WI38 (cell line): ENCODE measurements at regions not wholly inside any gene's neighbourhood (a gene's known extent, or its start where the extent isn't known, plus 50 kb on each side); places are given as distances from the start of the nearest gene placed in this dataset.

ENCODE experiments used
- H3K4me3 ChIP-seq: 2 replicates; pipeline ENCODE4 v1.5.1; 2011; ENCODE audit warnings: low read depth, mild to moderate bottlenecking, control low read depth, low read length
- TF ChIP-seq, protein P1 (sequence below): IDR thresholded peaks from 2 replicates; pipeline ENCODE4 v1.5.1; 2012; ENCODE audit warnings: low read depth, mild to moderate bottlenecking, control low read depth, low read length

GRCh38 chr11:13883042-13883441 lies 79.5 kb upstream of the SPON1 start:
- H3K4me3 ChIP-seq, result no peak overlapping the region
- TF ChIP-seq, protein P1, sequence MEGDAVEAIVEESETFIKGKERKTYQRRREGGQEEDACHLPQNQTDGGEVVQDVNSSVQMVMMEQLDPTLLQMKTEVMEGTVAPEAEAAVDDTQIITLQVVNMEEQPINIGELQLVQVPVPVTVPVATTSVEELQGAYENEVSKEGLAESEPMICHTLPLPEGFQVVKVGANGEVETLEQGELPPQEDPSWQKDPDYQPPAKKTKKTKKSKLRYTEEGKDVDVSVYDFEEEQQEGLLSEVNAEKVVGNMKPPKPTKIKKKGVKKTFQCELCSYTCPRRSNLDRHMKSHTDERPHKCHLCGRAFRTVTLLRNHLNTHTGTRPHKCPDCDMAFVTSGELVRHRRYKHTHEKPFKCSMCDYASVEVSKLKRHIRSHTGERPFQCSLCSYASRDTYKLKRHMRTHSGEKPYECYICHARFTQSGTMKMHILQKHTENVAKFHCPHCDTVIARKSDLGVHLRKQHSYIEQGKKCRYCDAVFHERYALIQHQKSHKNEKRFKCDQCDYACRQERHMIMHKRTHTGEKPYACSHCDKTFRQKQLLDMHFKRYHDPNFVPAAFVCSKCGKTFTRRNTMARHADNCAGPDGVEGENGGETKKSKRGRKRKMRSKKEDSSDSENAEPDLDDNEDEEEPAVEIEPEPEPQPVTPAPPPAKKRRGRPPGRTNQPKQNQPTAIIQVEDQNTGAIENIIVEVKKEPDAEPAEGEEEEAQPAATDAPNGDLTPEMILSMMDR, result no peak

- no peak overlapping the region for H3K4me3 ChIP-seq
Observed at GRCh38 chr11:13883589-13883988, 78.9 kb upstream of the SPON1 start.

GRCh38 chr11:13884158-13884799 lies 78.2 kb upstream of the SPON1 start:
- no peak overlapping the region for H3K4me3 ChIP-seq
- TF ChIP-seq, protein P1, result no peak

More at GRCh38 chr11:13883589-13883988, 78.9 kb upstream of the SPON1 start:
- TF ChIP-seq, protein P1, result no peak

- TF ChIP-seq, protein P1, result no peak
- no peak overlapping the region for H3K4me3 ChIP-seq
Observed at GRCh38 chr11:13885083-13885482, 77.4 kb upstream of the SPON1 start.

DNA sequence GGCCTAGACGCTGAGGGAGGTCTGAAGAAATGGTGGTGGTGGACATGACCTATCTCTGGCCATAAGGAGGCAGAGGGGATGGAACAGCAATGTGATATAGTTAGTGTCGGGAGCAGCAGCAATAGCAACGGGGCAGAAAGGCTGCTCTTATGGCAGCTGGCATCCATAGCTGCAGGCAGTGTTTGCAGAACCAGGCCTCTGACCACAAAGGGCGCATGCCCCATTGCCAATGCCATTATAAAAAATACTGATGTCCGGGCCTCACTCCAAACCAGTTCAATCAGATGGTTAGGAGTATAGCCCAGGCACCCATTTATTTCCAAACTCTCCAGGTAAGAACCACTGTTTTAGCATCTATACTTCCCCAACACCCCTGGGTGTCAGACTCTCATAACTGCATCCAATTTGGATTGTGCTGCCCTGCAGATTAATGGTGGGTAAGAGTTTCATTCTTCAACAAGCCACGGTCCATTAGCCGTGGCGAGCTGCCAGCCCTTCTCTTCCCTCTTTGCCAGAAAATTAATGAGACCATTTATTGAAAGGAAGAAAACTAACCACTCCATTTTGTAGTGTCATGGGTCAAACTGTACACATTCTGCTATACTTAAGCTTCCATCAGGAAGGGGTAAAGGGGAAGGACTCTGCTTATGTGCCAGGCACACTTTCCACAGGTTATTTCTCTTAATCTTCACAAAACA lies 72.8 kb upstream of the SPON1 start:
- no peak overlapping the region for H3K4me3 ChIP-seq
- TF ChIP-seq, protein P1, result no peak

- TF ChIP-seq, protein P1, result no peak
- H3K4me3 ChIP-seq, result no peak overlapping the region
Observed at GRCh38 chr11:13891911-13892310, 70.6 kb upstream of the SPON1 start.
